Posterior vena cava (tissue), 2 donors: ENCODE measurements at regions not wholly inside any gene's neighbourhood (a gene's known extent, or its start where the extent isn't known, plus 50 kb on each side); places are given as distances from the start of the nearest gene placed in this dataset.

Experiments used
- DNase-seq: peaks from one replicate; pipeline ENCODE4 v3.0.0-alpha.2; 2020; ENCODE audit warnings: low spot score
- intact Hi-C, 2 donors: fragments of 100-400 bp; cut with DNase I; formaldehyde crosslinking; loops; one replicate each; pipeline versions ENCODE4 v1.14.1 to v1.14.2; 2022 to 2023
- donor health status: DM: yes; HTN: yes; CAD: no.
- donor health status: DM: yes; HTN: yes; CAD: no.

DNA sequence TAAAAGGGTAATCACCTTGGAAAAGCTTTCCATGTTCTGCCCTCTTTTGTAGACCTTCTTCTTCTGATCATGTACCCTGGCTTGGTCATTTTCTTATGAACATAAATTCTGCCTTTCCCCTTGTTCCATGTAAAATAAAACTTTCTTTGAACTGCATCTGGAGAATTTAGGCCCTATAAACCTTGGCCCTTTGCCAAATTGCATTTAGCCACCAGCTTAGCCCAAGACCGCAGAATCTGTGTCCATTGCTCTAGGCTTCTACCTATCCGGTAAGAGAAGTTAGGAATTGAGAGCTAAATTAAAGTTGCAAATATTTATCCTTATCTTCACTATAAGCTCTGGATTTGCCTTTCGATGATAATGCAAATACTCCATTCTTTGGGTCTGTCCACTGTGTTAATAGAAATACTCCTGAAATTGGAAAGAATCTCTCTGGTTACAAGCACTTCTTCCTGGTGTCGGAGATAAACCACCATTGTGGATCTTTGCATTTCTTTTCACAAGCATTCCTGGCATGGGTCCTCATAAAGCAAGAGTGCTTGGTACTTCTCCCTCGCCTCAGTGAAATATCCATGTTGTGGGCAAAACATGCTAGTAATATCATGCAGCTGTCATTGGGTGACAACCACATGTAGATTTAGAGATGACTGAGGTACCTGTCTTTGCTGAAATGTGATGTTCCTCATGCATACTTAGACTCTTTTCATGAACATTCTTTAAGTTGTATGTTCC is 698.0 kb upstream of the WWC1 start:
- no peak for DNase-seq
- intact Hi-C loops = no loop called here

DNA sequence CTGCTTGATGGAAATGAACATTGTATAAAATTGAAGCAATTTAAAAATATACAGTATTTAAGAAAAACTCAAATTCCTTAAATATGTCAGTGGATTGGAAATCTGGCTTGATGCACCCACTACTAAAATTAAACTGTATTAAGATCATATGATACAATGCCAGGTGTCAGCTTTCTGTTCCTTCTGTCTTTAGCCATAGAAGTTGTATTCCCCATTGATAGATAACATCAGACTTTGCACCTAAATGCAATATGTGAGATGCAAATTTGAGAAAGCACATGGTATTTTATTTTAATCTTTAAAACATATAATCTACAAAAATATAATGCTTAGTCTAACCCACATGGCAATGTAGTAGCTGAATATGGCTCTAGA is 697.4 kb upstream of the WWC1 start:
- intact Hi-C loops = no loop called here
- DNase-seq = no peak

DNA sequence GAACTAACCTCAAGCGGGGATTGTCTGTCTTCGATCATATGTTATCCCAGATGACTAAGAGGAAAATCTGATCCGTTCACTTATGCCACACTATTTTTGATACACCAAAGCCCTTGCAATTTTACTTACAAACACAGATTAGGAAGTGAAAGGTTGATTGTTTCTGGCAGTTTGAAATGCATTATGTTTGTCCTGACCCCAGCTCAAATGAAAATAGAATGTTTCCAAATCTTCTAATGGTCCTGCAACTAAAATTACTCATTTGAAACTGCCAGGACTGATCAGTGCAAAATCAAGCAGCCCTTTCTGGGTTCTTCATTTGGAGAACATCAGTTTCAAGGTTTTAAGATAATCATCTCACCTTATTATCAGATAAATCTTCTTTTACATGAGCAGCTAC is 696.7 kb upstream of the WWC1 start:
- intact Hi-C loops = no loop called here
- DNase-seq = no peak

DNA sequence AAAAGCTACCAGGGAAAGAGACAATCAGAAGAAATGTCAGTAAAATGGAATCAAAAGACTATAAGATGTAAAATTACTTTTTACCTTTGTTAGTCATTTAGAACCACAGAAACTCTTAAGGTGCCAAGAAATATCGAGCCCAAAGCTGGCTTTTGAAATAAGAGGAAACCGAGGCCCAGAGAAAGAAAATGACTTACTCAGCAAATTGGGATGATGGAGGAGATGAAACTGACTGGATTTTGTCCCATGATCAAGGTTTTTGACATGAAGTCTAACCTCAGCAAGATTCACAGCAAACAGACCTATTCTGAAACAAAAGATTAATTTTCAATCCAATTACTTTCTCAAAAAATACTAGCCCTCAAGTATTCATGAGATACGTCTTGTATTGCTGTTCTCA is 696.2 kb upstream of the WWC1 start:
- intact Hi-C loops = no loop called here
- no peak for DNase-seq

DNA sequence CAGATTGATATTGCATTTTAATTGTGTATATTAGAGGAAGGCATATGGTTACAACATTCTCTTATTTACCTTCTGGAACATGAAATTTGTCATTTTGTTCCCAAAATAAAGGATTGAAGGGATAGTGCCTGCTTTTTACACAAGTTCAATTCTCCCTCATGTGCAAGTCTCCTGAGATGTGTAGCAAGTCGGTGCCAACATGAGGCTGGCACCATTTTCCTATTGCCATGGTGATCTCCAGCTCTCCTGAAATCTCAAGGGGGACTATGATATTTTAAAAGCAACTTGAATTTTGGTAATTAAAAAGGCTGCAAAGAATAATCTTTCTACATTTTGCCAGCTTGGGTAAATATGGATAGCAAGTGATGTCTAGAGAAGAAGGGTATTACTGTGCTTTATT is 693.3 kb upstream of the WWC1 start:
- no peak for DNase-seq

DNA sequence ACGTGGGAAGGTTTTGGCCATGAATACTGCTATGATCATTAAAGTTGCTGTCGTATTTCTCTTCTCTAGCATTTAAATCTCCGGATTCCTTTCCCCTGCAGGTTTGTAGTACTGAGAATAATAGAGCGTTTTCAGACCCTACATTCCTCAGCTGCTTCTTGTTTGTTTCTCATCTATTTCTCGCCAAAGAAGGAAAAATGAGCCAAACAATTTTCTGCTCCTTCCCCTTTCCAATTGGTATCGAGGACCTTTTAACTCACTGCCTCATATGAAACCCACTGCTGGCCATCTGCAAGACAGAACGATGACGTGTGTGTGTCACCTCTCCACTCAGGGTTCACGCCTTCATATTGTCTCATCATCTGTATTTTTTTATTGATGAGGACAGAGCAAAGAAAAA is 689.4 kb upstream of the WWC1 start:
- intact Hi-C loops = no loop called here
- DNase-seq = no peak

More for the DNA sequence above, 693.3 kb upstream of the WWC1 start:
- intact Hi-C loops = no loop called here

DNA sequence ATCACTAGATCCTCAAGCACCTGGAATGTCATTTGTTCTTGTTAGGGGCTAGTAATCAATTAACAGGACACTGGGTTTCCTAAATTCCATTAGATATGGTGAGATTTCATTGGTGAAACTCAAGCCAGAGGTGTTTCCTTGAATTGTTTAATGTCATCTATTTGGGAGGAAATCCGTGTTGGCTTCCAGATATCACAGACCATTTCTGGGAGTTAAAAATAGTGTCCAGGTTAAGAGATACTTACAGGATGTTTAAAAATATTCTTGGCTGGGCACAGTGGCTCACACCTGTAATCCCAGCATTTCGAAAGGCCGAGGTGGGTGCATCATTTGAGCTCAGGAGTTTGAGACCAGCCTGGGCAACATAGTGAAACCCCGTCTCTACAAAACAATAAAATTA is 688.3 kb upstream of the WWC1 start:
- intact Hi-C loops = no loop called here
- no peak for DNase-seq

DNA sequence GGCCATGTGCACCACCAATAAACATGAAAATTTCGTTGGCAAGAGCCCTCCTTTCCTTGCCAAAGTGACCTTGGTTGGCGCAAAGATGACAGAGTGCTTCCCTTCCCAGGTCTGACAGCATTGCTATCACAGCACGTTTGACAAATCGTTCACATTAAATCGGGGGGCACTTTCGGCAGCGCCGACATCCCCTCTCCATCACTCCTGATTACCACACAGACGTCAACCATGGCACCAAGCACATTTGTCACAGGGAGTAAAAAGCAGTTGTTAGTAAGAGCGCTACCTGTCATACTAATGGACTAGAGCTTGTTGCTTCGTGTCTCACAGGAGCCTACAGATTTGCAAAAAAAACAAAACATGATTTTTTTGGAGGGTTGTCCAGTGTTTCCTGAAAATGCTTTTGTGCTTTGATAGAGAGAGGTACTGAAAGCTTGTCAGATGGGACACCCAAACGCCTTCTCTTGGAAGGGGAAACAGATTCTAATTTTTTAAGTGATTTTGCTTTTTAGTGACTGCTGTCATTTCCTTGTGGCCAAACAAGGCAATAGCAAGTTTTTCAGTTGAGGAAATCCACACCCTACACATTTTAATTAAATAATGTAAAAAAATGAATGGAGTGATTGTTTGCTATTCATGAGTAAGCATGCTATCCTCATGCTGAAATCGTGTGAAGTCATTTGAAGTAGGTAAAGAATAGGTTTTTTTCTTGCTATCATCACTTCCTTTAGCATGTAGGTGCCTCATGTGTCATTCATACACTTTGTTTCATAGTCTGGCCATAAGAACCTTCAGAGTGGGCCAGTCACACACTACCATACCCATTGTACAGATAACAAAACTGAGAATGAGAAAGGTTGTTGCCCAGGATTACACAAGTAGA is 682.8 kb upstream of the WWC1 start:
- intact Hi-C loops = no loop called here
- DNase-seq = no peak

DNA sequence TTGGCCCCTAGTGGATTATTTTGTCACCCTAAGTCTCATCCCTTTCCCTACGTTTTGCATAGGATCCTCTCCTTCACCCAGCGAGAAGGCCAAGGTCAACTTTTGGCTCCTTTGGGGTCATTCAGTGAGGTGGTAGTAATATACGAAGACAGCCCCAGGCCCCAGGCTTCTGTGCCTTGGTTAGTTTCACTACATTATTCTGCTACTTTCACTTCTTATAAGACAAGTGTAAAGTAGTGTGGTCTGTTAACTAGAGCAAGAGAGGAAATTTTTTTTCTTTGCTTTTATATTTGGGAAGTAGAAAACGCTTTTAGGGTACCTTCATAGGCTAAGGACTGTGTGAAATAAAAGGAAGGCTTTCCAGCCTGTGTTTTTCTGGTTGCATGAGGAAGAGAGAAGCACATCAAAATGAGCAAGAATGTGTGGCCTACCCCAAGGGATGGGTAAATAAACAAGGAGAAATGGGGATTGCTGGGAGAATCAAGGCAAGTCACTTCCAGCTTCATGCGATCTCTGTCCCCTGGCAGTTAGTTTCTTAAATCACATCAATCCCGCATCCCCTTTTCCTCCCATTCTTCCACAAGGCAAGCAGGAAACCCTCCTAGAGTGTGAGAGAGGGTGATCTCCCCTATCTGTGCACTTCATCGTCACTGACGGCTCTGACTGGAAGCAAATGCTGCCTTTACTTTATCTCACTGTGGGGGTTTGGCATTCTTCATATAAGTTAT is 677.0 kb upstream of the WWC1 start:
- intact Hi-C loops = no loop called here
- DNase-seq = no peak

DNA sequence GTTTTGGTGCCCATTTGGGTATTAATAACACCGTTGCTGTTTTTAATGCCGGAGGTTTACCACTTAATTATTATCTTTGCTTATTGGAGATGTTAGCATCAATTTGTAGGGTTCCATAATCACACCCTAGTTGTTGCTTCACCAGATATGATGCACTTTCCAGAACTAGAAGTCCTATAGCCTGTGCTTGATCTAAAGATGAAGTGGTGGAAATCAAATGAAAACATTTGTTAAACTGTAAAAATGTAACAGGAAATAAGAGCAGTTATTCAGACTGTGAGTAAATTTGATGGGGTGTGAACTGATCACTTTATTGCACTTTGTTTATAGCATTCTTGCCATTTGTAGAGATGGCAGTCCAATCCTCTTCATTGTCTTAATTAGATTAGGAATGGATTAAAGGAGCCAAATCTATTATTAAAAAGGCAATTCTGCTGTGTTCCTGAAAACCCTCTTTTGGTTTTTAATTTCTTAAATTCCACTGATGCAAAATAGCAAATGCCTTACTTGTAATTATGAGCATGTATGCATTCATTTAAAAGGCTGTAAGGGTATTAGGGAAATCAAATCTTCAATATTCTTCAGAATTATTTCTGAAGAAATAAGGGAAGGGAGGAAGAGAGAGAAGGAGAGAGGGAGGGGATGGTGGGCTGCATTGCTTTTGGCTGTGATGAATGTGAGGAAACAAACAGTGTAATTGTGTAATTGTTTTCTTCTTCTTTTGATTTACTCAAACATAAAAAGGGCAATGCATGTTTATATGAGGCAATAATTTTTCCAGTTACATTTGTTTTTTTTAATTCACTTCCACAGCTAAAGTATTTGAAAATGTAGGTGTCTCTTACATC is 675.2 kb upstream of the WWC1 start:
- intact Hi-C loops = no loop called here
- no peak for DNase-seq

DNA sequence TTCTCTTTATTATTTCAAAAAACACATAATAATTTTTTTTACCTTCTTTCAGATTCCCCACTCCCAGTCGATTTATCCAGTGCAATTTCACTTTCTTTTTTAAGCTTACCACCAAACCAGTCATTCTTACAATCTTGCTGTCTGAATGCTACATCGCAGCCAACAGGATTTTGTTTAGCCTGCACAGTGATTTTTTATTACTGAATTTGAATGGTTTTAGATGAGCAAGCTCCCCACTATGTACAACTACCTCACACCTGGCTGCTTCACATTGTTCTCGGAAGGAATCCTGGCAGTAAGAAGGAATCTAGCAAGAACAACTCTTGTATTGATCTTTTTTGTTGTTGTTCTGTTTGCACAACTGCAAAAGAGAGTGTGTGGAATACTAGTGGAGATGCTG is 668.1 kb upstream of the WWC1 start:
- intact Hi-C loops = no loop called here
- DNase-seq = no peak

DNA sequence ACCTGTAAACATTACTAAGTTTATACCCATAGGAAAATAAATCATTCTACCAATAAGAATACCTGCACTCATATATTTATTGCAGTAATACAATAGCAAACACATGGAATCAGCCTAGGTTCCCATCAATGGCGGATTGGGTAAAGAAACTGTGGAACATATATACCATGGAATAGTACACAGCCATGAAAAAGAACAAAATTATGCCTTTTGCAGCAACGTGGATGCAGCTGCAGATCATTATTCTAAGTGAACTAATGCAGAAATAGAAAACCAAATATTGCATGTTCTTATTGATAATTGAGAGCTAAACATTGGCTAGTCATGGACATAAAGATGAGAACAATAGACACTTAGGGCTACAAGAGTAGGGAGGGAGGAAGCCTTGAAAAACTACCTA is 667.4 kb upstream of the WWC1 start:
- intact Hi-C loops = no loop called here
- no peak for DNase-seq

DNA sequence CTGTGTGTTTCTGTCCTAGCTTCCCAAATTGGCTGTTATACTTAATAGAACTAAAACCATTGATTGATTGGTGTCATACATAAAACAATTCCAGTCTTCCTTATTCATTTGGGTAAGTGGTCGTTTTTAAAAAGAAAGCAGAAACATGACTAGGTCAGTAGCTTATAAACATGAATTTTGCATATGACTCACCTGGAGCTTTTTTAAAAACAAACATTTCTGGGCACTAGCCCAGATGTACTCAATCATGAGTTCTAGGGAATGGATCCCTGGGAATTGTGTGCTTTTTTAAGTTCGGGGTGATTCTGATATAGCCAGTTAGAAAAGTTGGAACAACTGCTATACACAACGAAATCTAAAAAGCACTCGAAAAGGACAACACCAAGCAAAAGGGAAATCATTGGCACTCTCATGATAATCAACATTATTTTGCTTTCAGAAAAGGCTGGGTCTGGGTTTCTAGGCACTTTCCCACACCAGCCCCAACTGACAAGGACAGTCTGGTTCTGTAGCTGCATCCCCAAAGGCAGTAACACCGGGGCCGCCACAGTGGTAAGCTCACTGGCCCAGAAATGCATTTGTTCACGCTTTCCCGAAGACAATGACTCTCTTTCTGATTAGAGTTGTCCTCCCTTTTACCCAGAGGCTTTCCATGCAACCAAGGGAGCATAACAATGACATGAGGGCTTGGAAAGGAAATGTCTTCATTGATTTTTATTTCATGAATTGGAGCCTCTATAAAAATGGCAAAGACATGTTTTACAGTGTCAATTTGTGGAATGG is 664.9 kb upstream of the WWC1 start:
- intact Hi-C loops = no loop called here
- no peak for DNase-seq

DNA sequence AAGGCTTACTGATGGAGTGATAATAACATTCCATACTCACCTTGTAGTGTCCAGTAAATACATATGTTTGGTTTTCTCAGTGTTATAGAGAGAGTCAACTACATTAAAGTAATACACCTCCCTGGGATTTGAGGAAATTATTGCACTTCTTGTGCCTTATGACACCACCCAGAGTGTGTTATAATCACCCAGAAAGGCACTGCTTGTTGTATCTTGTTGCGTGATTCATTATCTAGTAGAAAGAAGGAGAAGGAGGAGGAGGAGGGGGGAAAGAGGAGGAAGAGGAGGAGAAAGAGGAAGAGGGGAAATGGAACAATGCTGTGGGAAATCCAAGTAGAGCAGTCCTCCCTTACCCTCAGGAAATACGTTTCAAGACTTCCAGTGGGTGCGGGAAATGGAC is 661.8 kb upstream of the WWC1 start:
- intact Hi-C loops = no loop called here

DNA sequence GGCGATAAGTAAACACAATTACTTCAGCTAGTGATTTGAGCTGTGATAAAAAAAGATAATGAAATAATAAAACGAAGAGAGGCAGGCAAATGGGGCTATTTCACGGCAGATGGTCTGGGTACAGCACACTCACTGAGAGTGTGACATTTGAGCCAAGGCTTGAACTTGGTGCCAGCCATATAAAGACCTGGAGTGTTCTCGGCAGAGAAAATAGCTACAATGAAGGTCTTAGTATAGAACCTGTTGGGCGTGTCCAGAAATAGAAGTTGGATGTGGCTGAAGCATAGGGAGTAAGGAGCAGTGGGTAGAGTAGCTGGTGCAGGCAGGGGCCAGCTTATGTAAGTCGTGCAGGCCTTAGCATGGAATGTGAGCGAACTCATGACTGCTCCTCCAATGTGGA is 660.3 kb upstream of the WWC1 start:
- intact Hi-C loops = no loop called here
- DNase-seq = no peak

More for the DNA sequence above, 661.8 kb upstream of the WWC1 start:
- DNase-seq = no peak

DNA sequence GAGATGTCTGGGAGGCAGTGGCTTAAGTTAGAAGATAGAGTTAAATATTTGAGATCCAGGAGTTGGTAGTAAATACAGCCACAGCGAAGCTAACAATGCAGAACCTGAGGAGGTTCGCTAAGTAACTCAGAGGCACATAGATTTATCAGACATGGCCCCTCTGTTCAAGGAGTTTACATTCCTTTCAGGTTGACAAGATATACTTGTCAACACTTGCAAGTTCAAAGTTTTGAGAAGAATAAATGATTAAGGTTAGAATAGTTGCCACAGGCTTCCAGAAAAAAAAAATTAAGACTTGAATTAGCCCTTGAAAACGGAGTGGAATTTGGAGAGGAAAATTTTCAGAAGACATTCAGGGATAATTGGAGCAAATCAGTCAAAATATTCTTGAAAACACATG is 658.3 kb upstream of the WWC1 start:
- intact Hi-C loops = no loop called here
- DNase-seq = no peak

DNA sequence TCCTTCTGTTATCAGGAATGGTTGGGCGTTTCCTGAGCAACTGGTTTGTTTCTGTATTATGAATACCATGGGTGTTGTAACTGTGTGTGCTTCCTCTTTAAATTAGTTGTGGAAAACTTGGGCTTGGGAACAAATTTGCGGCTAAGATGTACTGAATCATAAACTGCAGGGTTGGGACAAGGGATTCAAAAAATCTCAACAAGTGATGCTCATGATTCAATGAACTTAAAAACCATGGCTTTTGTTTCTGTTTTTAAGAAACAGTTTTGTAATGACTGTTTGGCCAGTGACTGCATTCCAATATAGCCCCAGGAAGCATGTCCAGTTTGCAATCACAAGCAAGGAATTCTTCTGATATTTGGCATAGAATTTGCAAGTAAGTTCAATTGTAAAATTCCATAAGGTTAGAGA is 657.5 kb upstream of the WWC1 start:
- intact Hi-C loops = no loop called here
- no peak for DNase-seq

DNA sequence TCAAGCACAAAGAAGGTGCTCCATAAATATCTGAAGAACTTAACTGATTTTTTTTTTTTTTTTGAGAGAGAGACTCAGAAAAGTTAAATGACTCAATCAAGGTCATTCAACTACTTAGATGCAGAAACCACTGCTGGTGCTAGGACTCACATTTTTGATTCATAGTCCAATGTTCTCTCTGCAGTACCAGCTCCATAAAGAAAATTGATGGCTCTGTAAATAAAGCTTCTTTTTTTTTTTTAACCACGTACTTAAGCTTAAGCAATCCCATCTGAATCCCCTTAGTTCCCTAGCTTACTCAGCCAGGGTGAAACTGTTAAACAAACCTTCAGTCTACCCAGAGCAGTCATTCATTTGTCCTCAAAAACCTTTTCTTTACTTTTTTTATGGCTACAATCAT is 657.0 kb upstream of the WWC1 start:
- intact Hi-C loops = no loop called here
- DNase-seq = no peak

DNA sequence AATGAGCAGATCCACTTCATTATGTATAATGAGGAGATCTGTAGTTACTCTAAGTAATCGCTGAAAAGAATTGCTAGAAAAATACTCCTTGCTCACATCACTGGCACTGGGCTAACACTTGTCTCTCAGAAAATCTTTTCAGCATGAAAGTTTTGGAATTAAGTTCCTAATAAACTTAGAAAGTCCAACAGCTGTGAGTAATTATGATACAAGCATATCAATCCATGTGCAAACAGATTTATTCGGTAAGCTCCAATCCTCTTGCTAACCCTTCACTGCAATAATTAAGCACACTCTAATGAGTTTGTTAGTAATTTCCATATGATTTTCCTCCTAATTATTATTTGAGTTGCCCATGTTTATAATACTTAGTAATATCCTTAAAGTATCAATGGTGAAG is 652.6 kb upstream of the WWC1 start:
- intact Hi-C loops = no loop called here
- no peak for DNase-seq
